ENCODE measurements at regions not wholly inside any gene's neighbourhood (a gene's known extent, or its start where the extent isn't known, plus 50 kb on each side); places are given as distances from the start of the nearest gene placed in this dataset.

GRCh38 chr6:16979677-16980370, 122.0 kb upstream of the STMND1 start:
- TF ChIP-seq BHLHE40 (IDR thresholded peaks at IDR 0.05; ENCODE audit: borderline replicate concordance) (no peak), LEF1 (IDR thresholded peaks at IDR 0.05; ENCODE audit: borderline replicate concordance) (no peak), FOXM1 (IDR thresholded peaks at IDR 0.05; ENCODE audit: borderline replicate concordance) (no peak), TARDBP (IDR thresholded peaks at IDR 0.05) (no peak), SP1 (IDR thresholded peaks at IDR 0.05) (no peak), SUZ12 (IDR thresholded peaks at IDR 0.05) (no peak), FOXA1 (IDR thresholded peaks at IDR 0.05) (no peak), ELF4 (IDR thresholded peaks at IDR 0.05) (no peak)

Measured in HEK293T (cell line).